ENCODE measurements at regions not wholly inside any gene's neighbourhood (a gene's known extent, or its start where the extent isn't known, plus 50 kb on each side); places are given as distances from the start of the nearest gene placed in this dataset.

GRCh38 chr20:12201289-12201991 is 283.7 kb downstream of the BTBD3 start:
- FAIRE-seq (no peak), DNase-seq (ENCODE audit: insufficient read length, low spot score) (no peak)
- TF ChIP-seq TAF1 (IDR thresholded peaks at IDR 0.05; ENCODE audit: low read depth, low read length) (no peak), POLR2AphosphoS5 (IDR thresholded peaks at IDR 0.05; ENCODE audit: low read depth, low read length) (no peak), PAX5 (IDR thresholded peaks at IDR 0.05; ENCODE audit: insufficient read depth, low read length, severe bottlenecking) (no peak), POLR2A (IDR thresholded peaks at IDR 0.05; ENCODE audit: low read depth, low read length) (no peak), SPI1 (IDR thresholded peaks at IDR 0.05; ENCODE audit: low read depth, low read length) (no peak), POU2F2 (IDR thresholded peaks at IDR 0.05; ENCODE audit: low read depth, low read length) (no peak)

- TF ChIP-seq SPI1 (IDR thresholded peaks at IDR 0.05; ENCODE audit: low read depth, low read length) (no peak), POLR2A (IDR thresholded peaks at IDR 0.05; ENCODE audit: low read depth, low read length) (no peak), POLR2AphosphoS5 (IDR thresholded peaks at IDR 0.05; ENCODE audit: low read depth, low read length) (no peak), PAX5 (IDR thresholded peaks at IDR 0.05; ENCODE audit: insufficient read depth, low read length, severe bottlenecking) (no peak), TAF1 (IDR thresholded peaks at IDR 0.05; ENCODE audit: low read depth, low read length) (no peak), POU2F2 (IDR thresholded peaks at IDR 0.05; ENCODE audit: low read depth, low read length) (no peak)
- DNase-seq (ENCODE audit: insufficient read length, low spot score), result no peak
- FAIRE-seq, result no peak
Observed at GRCh38 chr20:12203399-12203798, 285.7 kb downstream of the BTBD3 start.

GRCh38 chr20:12203981-12204380 is 286.3 kb downstream of the BTBD3 start:
- DNase-seq (ENCODE audit: insufficient read length, low spot score) (no peak), FAIRE-seq (no peak)
- TF ChIP-seq PAX5 (IDR thresholded peaks at IDR 0.05; ENCODE audit: insufficient read depth, low read length, severe bottlenecking) (no peak), POLR2AphosphoS5 (IDR thresholded peaks at IDR 0.05; ENCODE audit: low read depth, low read length) (no peak), SPI1 (IDR thresholded peaks at IDR 0.05; ENCODE audit: low read depth, low read length) (no peak), POU2F2 (IDR thresholded peaks at IDR 0.05; ENCODE audit: low read depth, low read length) (no peak), POLR2A (IDR thresholded peaks at IDR 0.05; ENCODE audit: low read depth, low read length) (no peak)

GRCh38 chr20:12207875-12208274 is 290.2 kb downstream of the BTBD3 start:
- FAIRE-seq, result no peak
- no peak for DNase-seq (ENCODE audit: insufficient read length, low spot score)
- TF ChIP-seq POU2F2 (IDR thresholded peaks at IDR 0.05; ENCODE audit: low read depth, low read length) (no peak), POLR2AphosphoS5 (IDR thresholded peaks at IDR 0.05; ENCODE audit: low read depth, low read length) (no peak), PAX5 (IDR thresholded peaks at IDR 0.05; ENCODE audit: insufficient read depth, low read length, severe bottlenecking) (no peak)

GRCh38 chr20:12210591-12210990 is 292.9 kb downstream of the BTBD3 start:
- no peak for DNase-seq (ENCODE audit: insufficient read length, low spot score)
- TF ChIP-seq TAF1 (IDR thresholded peaks at IDR 0.05; ENCODE audit: low read depth, low read length) (no peak), POLR2A (IDR thresholded peaks at IDR 0.05; ENCODE audit: low read depth, low read length) (no peak), POU2F2 (IDR thresholded peaks at IDR 0.05; ENCODE audit: low read depth, low read length) (no peak), PAX5 (IDR thresholded peaks at IDR 0.05; ENCODE audit: insufficient read depth, low read length, severe bottlenecking) (no peak), SPI1 (IDR thresholded peaks at IDR 0.05; ENCODE audit: low read depth, low read length) (no peak), POLR2AphosphoS5 (IDR thresholded peaks at IDR 0.05; ENCODE audit: low read depth, low read length) (no peak)
- no peak for FAIRE-seq

- DNase-seq (ENCODE audit: insufficient read length, low spot score) (no peak), FAIRE-seq (no peak)
- TF ChIP-seq POLR2AphosphoS5 (IDR thresholded peaks at IDR 0.05; ENCODE audit: low read depth, low read length) (no peak), POU2F2 (IDR thresholded peaks at IDR 0.05; ENCODE audit: low read depth, low read length) (no peak)
Observed at GRCh38 chr20:12211361-12211760, 293.7 kb downstream of the BTBD3 start.

- FAIRE-seq (no peak), DNase-seq (ENCODE audit: insufficient read length, low spot score) (no peak)
- TF ChIP-seq POLR2AphosphoS5 (IDR thresholded peaks at IDR 0.05; ENCODE audit: low read depth, low read length) (no peak), PAX5 (IDR thresholded peaks at IDR 0.05; ENCODE audit: insufficient read depth, low read length, severe bottlenecking) (no peak), POLR2A (IDR thresholded peaks at IDR 0.05; ENCODE audit: low read depth, low read length) (no peak), POU2F2 (IDR thresholded peaks at IDR 0.05; ENCODE audit: low read depth, low read length) (no peak), TAF1 (IDR thresholded peaks at IDR 0.05; ENCODE audit: low read depth, low read length) (no peak), SPI1 (IDR thresholded peaks at IDR 0.05; ENCODE audit: low read depth, low read length) (no peak)
Observed at GRCh38 chr20:12217382-12217781, 299.7 kb downstream of the BTBD3 start.

- no peak for FAIRE-seq
- DNase-seq (ENCODE audit: insufficient read length, low spot score), result no peak
- no peak for TF ChIP-seq SPI1 (IDR thresholded peaks at IDR 0.05; ENCODE audit: low read depth, low read length)
Observed at GRCh38 chr20:12219798-12220197, 302.1 kb downstream of the BTBD3 start.

GRCh38 chr20:12223057-12223456 is 305.4 kb downstream of the BTBD3 start:
- TF ChIP-seq PAX5 (IDR thresholded peaks at IDR 0.05; ENCODE audit: insufficient read depth, low read length, severe bottlenecking) (no peak), POU2F2 (IDR thresholded peaks at IDR 0.05; ENCODE audit: low read depth, low read length) (no peak), SPI1 (IDR thresholded peaks at IDR 0.05; ENCODE audit: low read depth, low read length) (no peak)
- FAIRE-seq, result no peak
- DNase-seq (ENCODE audit: insufficient read length, low spot score), result no peak

GRCh38 chr20:12225898-12226297 is 308.2 kb downstream of the BTBD3 start:
- no peak for TF ChIP-seq POLR2AphosphoS5 (IDR thresholded peaks at IDR 0.05; ENCODE audit: low read depth, low read length)
- TF ChIP-seq SPI1 (IDR thresholded peaks at IDR 0.05; ENCODE audit: low read depth, low read length), result no peak
- TF ChIP-seq PAX5 (IDR thresholded peaks at IDR 0.05; ENCODE audit: insufficient read depth, low read length, severe bottlenecking), result no peak
- TF ChIP-seq POU2F2 (IDR thresholded peaks at IDR 0.05; ENCODE audit: low read depth, low read length), result no peak
- no peak for TF ChIP-seq POLR2A (IDR thresholded peaks at IDR 0.05; ENCODE audit: low read depth, low read length)
- TF ChIP-seq TAF1 (IDR thresholded peaks at IDR 0.05; ENCODE audit: low read depth, low read length), result no peak
- FAIRE-seq (no peak), DNase-seq (ENCODE audit: insufficient read length, low spot score) (no peak)

Data from GM12891 (cell line).